H9 (cell line): ENCODE measurements at regions not wholly inside any gene's neighbourhood (a gene's known extent, or its start where the extent isn't known, plus 50 kb on each side); places are given as distances from the start of the nearest gene placed in this dataset.
A peak's percentile ranks its signal among the peaks of the same experiment; 100 is the strongest.

Source experiments
- DNase-seq: peaks from one replicate; pipeline ENCODE4 v3.0.0-alpha.2; 2017
- H2AFZ ChIP-seq: one replicate; pipeline ENCODE4 v1.6.1; 2013; ENCODE audit warnings: mild to moderate bottlenecking, low read length, control low read depth, moderate library complexity
- H2AK5ac ChIP-seq: 2 replicates; pipeline ENCODE4 v1.6.1; 2013; ENCODE audit warnings: low read length, control low read depth, mixed read lengths; ENCODE audit not compliant: insufficient read length
- H2BK120ac ChIP-seq: one replicate; pipeline ENCODE4 v1.6.1; 2013; ENCODE audit warnings: low read depth, mild to moderate bottlenecking, low read length, control low read depth, inconsistent platforms; ENCODE audit not compliant: poor library complexity, severe bottlenecking
- H2BK12ac ChIP-seq: 2 replicates; pipeline ENCODE4 v1.6.1; 2013; ENCODE audit warnings: low read length, control low read depth, mixed read lengths, low read depth; ENCODE audit not compliant: insufficient read length
- H2BK15ac ChIP-seq: 2 replicates; pipeline ENCODE4 v1.6.1; 2013; ENCODE audit warnings: low read depth, low read length, control low read depth
- H2BK20ac ChIP-seq: one replicate; pipeline ENCODE4 v1.6.1; 2013; ENCODE audit warnings: low read depth, mild to moderate bottlenecking, low read length, control low read depth, inconsistent platforms; ENCODE audit not compliant: poor library complexity, severe bottlenecking
- H2BK5ac ChIP-seq: 2 replicates; pipeline ENCODE4 v1.6.1; 2013; ENCODE audit warnings: low read length, control low read depth, mixed read lengths; ENCODE audit not compliant: insufficient read length
- H3K14ac ChIP-seq: 2 replicates; pipeline ENCODE4 v1.6.1; 2013; ENCODE audit warnings: low read length, control low read depth; ENCODE audit not compliant: insufficient read depth
- H3K18ac ChIP-seq: 2 replicates; pipeline ENCODE4 v1.6.1; 2013; ENCODE audit warnings: low read depth, mild to moderate bottlenecking, mixed read lengths, low read length, control low read depth; ENCODE audit not compliant: insufficient read length
- H3K23ac ChIP-seq: 2 replicates; pipeline ENCODE4 v1.6.1; 2013; ENCODE audit warnings: low read length, control low read depth, mixed read lengths, low read depth; ENCODE audit not compliant: insufficient read length
- H3K23me2 ChIP-seq: 2 replicates; pipeline ENCODE4 v1.6.1; 2013; ENCODE audit warnings: low read depth, mild to moderate bottlenecking, mixed read lengths, low read length, control low read depth; ENCODE audit not compliant: insufficient read length, poor library complexity, severe bottlenecking
- H3K27ac ChIP-seq: 2 replicates; pipeline ENCODE4 v1.5.1; 2013; ENCODE audit warnings: low read length, control low read depth, mixed read lengths, low read depth; ENCODE audit not compliant: insufficient read length
- H3K27me3 ChIP-seq: 2 replicates; pipeline ENCODE4 v1.6.1; 2013; ENCODE audit warnings: low read length, control low read depth, inconsistent platforms; ENCODE audit not compliant: insufficient read depth
- H3K4ac ChIP-seq: 2 replicates; pipeline ENCODE4 v1.6.1; 2013; ENCODE audit warnings: low read depth, mild to moderate bottlenecking, control low read depth, inconsistent platforms, low read length, moderate library complexity
- H3K4me1 ChIP-seq: 2 replicates; pipeline ENCODE4 v1.6.1; 2013; ENCODE audit warnings: low read length, control low read depth, inconsistent platforms; ENCODE audit not compliant: insufficient read depth
- H3K4me2 ChIP-seq: 2 replicates; pipeline ENCODE4 v1.6.1; 2013; ENCODE audit warnings: low read length, control low read depth, mixed read lengths; ENCODE audit not compliant: insufficient read length, insufficient read depth
- H3K56ac ChIP-seq: 2 replicates; pipeline ENCODE4 v1.6.1; 2013; ENCODE audit warnings: low read depth, mild to moderate bottlenecking, mixed read lengths, low read length, control low read depth; ENCODE audit not compliant: insufficient read length
- H3K79me1 ChIP-seq: 2 replicates; pipeline ENCODE4 v1.6.1; 2013; ENCODE audit warnings: low read depth, mild to moderate bottlenecking, moderate library complexity, low read length, control low read depth, inconsistent platforms; ENCODE audit not compliant: insufficient read depth, poor library complexity, severe bottlenecking
- H3K79me2 ChIP-seq: 2 replicates; pipeline ENCODE4 v1.6.1; 2013; ENCODE audit warnings: low read length, control low read depth, inconsistent platforms; ENCODE audit not compliant: insufficient read depth
- H3K9ac ChIP-seq: 2 replicates; pipeline ENCODE4 v1.6.1; 2013; ENCODE audit warnings: low read length, control low read depth, mixed read lengths; ENCODE audit not compliant: insufficient read length; ENCODE audit errors: extremely low read depth
- H3K9me3 ChIP-seq: one replicate; pipeline ENCODE4 v1.6.1; 2013; ENCODE audit warnings: low read depth, low read length, inconsistent platforms; ENCODE audit not compliant: control insufficient read depth
- H3T11ph ChIP-seq: one replicate; pipeline ENCODE4 v1.6.1; 2013; ENCODE audit warnings: mild to moderate bottlenecking, low read length, control low read depth, inconsistent platforms
- H4K20me1 ChIP-seq: one replicate; pipeline ENCODE4 v1.6.1; 2013; ENCODE audit not compliant: control insufficient read depth, insufficient read length, insufficient read depth
- H4K5ac ChIP-seq: 2 replicates; pipeline ENCODE4 v1.6.1; 2013; ENCODE audit warnings: low read depth, mild to moderate bottlenecking, mixed read lengths, low read length, control low read depth; ENCODE audit not compliant: insufficient read length
- H4K8ac ChIP-seq: replicated peaks from 2 replicates; pipeline ENCODE4 v1.6.1; 2013; ENCODE audit warnings: low read length, control low read depth, mixed read lengths, low read depth; ENCODE audit not compliant: insufficient read length
- H4K91ac ChIP-seq: 2 replicates; pipeline ENCODE4 v1.6.1; 2013; ENCODE audit warnings: low read depth, mild to moderate bottlenecking, moderate library complexity, mixed read lengths, low read length, control low read depth; ENCODE audit not compliant: insufficient read length
- H3K27ac Mint-ChIP-seq, 3 experiments: 2 replicates in 2 of 3; 3 replicates in 1 of 3; pipeline ENCODE4 v1.8.0; 2020 to 2021; ENCODE audit warnings: mixed read lengths in 3 of 3, mild to moderate bottlenecking in 1 of 3, moderate library complexity in 1 of 3
- H3K27me3 Mint-ChIP-seq: 2 replicates; pipeline ENCODE4 v1.8.0; 2021; ENCODE audit warnings: low read depth, mild to moderate bottlenecking, moderate library complexity, mixed read lengths
- H3K36me3 Mint-ChIP-seq, 3 experiments: 2 replicates in 2 of 3; 3 replicates in 1 of 3; pipeline ENCODE4 v1.8.0; 2020 to 2021; ENCODE audit warnings: low read depth in 3 of 3, mixed read lengths in 3 of 3; ENCODE audit not compliant: insufficient read depth in 1 of 3
- H3K4me1 Mint-ChIP-seq, 2 experiments: 2 replicates each; pipeline ENCODE4 v1.8.0; 2020; ENCODE audit warnings: mixed read lengths in 2 of 2
- H3K4me3 Mint-ChIP-seq, 2 experiments: 2 replicates in 1 of 2; 3 replicates in 1 of 2; pipeline ENCODE4 v1.8.0; 2020 to 2021; ENCODE audit warnings: mild to moderate bottlenecking in 2 of 2, mixed read lengths in 2 of 2, moderate library complexity in 1 of 2
- H3K9me3 Mint-ChIP-seq, 2 experiments: 2 replicates in 1 of 2; 3 replicates in 1 of 2; pipeline ENCODE4 v1.8.0; 2020; ENCODE audit warnings: mild to moderate bottlenecking in 2 of 2, mixed read lengths in 2 of 2, moderate library complexity in 1 of 2
- CTCF ChIP-seq: fragments of 200-600 bp; sonication (generic); conservative IDR thresholded peaks from 3 replicates; pipeline ENCODE4 v1.8.0; 2021; ENCODE audit warnings: antibody characterized with exemption, mild to moderate bottlenecking
- WGBS: extraction: QIAGEN DNeasy Blood & Tissue Kit; methylation state at CpG from one replicate; pipeline ENCODE4 v1.1.7; 2013; ENCODE audit warnings: missing lambda C conversion rate, low lambda C conversion rate, mixed read lengths; ENCODE audit not compliant: insufficient read length; ENCODE audit errors: extremely low coverage; 5-methylcytosine and 5-hydroxymethylcytosine counted together

DNA sequence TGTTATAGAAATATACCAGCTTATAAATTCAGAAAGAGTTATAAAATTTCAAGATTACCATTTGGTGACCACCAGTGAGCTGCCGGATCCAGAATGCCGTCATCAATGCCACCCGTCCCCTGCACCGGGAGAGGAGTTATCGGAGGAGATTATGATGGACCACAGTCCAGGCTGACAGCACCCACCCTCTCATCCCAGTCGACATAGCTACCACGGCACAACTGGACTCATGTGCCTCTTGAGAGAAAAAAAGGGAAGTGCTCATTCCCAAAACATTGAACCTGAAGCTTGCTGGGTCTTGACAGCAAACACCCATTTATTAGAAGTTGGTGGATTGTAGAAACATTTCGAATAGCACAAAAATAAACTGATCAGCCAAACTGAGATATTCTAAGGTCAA lies 1331.5 kb downstream of the TBC1D22A start:
- no peak overlapping the region for H3K14ac ChIP-seq

More for the DNA sequence above, 1331.5 kb downstream of the TBC1D22A start:
- H3K56ac ChIP-seq: no peak overlapping the region
- H4K91ac ChIP-seq: no peak overlapping the region
- H2AK5ac ChIP-seq: no peak overlapping the region
- H3K9ac ChIP-seq: no peak overlapping the region
- no peak overlapping the region for H4K8ac ChIP-seq
- no peaks in the 10 kb centered on the region for H3K9me3 Mint-ChIP-seq
- no peaks in the 10 kb centered on the region for H3K9me3 ChIP-seq
- no peak overlapping the region for H3T11ph ChIP-seq
- peak; percentile 8 for DNase-seq
- no peak overlapping the region for H2BK120ac ChIP-seq
- no peak overlapping the region for H3K4ac ChIP-seq
- H4K20me1 ChIP-seq: no peaks in the 10 kb centered on the region
- no peak overlapping the region for H3K4me2 ChIP-seq
- H3K4me1 Mint-ChIP-seq: peaks cover 5 to 17% of the 10 kb centered on the region in 2 experiments
- no peak overlapping the region for H2BK5ac ChIP-seq
- no peaks in the 10 kb centered on the region for H3K27me3 ChIP-seq
- no peak overlapping the region for H2BK15ac ChIP-seq
- H3K18ac ChIP-seq: no peak overlapping the region
- no peak overlapping the region for H3K23ac ChIP-seq
- no peaks in the 10 kb centered on the region for H3K23me2 ChIP-seq
- H2AFZ ChIP-seq: no peak overlapping the region
- TF ChIP-seq CTCF: no peak
- WGBS: no CpG with 5 or more reads among the region's 8 CpGs
- H3K79me2 ChIP-seq: no peaks in the 10 kb centered on the region
- no peaks in the 10 kb centered on the region; the same call in 1 of the 2 replicates for H3K27me3 Mint-ChIP-seq
- no peaks in the 10 kb centered on the region for H3K79me1 ChIP-seq
- no peak overlapping the region for H3K27ac Mint-ChIP-seq
- no peak overlapping the region for H3K27ac ChIP-seq
- no peak overlapping the region for H3K4me3 Mint-ChIP-seq
- no peaks in the 10 kb centered on the region for H3K4me1 ChIP-seq
- no peak overlapping the region for H2BK20ac ChIP-seq
- H4K5ac ChIP-seq: no peak overlapping the region
- H2BK12ac ChIP-seq: no peak overlapping the region
- H3K36me3 Mint-ChIP-seq: no peaks in the 10 kb centered on the region
